K562 (cell line): ENCODE measurements at regions not wholly inside any gene's neighbourhood (a gene's known extent, or its start where the extent isn't known, plus 50 kb on each side); places are given as distances from the start of the nearest gene placed in this dataset.

Source experiments
- ATAC-seq: fragments of 200-7000 bp; cut with Tn5 transposase; 3 replicates; pipeline ENCODE4 v1.9.1; 2020; ENCODE audit warnings: moderate library complexity
- BruUV-seq: library from RNA; stranded (reverse); fragments of 400-500 nt; replicated peaks from 2 replicates; lab custom pipeline; 2021; lab: Mats Ljungman, UMichigan
- CTCF ChIA-PET: fragments of 300-600 bp; formaldehyde crosslinking; extraction: SDS; loops from one replicate; lab custom pipeline; 2021; ENCODE audit warnings: low intra/inter-chr PET ratio; lab: Yijun Ruan, JAX
- POLR2A ChIA-PET: fragments of 300-600, 350-650 bp; sonication (Branson Sonifier 250); formaldehyde crosslinking; extraction: SDS; loops from one replicate; lab custom pipeline; 2021; ENCODE audit warnings: antibody characterized with exemption, inconsistent platforms; lab: Yijun Ruan, JAX
- DNase-seq, 4 experiments: peaks; one replicate each; pipeline versions ENCODE4 v3.0.0 to v3.0.0-alpha.2; 2011 to 2018; ENCODE audit warnings: low spot score in 3 of 4, mixed read lengths in 3 of 4; ENCODE audit errors: extremely low read depth in 1 of 4
- FAIRE-seq: peaks from 2 replicates; lab custom pipeline; 2011; peaks lifted over from hg19 to GRCh38; lab: Jason Lieb, UNC
- H2AFZ ChIP-seq: 2 replicates; pipeline ENCODE4 v1.6.0; 2011; ENCODE audit warnings: low read depth, low read length, control low read depth, inconsistent platforms
- H3K27ac ChIP-seq: fragments of 200-600 bp; 3 replicates; pipeline ENCODE4 v1.8.0; 2011; ENCODE audit warnings: low read depth, mild to moderate bottlenecking, control low read depth, inconsistent platforms, low read length, moderate library complexity, mixed read lengths; ENCODE audit errors: extremely low read depth
- H3K27me3 ChIP-seq, 2 experiments: fragments of 300-600 bp in 1 of 2; 2 replicates in 1 of 2; 3 replicates in 1 of 2; pipeline versions ENCODE4 v1.6.0 to v1.8.0; 2011; ENCODE audit warnings: inconsistent platforms in 2 of 2, low read length in 2 of 2, mild to moderate bottlenecking in 1 of 2, mixed read lengths in 1 of 2, moderate library complexity in 1 of 2; ENCODE audit not compliant: control insufficient read depth in 2 of 2, insufficient read depth in 2 of 2
- H3K36me3 ChIP-seq: fragments of 300-600 bp; 3 replicates; pipeline ENCODE4 v1.8.0; 2011; ENCODE audit warnings: mild to moderate bottlenecking, low read length, inconsistent platforms; ENCODE audit not compliant: control insufficient read depth, insufficient read depth
- H3K4me1 ChIP-seq, 2 experiments: fragments of 200-600 bp in 1 of 2; replicated peaks in 1 of 2; 2 replicates in 1 of 2; 3 replicates in 1 of 2; pipeline versions ENCODE4 v1.5.1 to v1.8.0; 2011; ENCODE audit warnings: inconsistent platforms in 2 of 2, low read length in 2 of 2, mild to moderate bottlenecking in 1 of 2, mixed read lengths in 1 of 2, moderate library complexity in 1 of 2; ENCODE audit not compliant: control insufficient read depth in 2 of 2, insufficient read depth in 2 of 2
- H3K4me2 ChIP-seq: 2 replicates; pipeline ENCODE4 v1.6.1; 2011; ENCODE audit warnings: low read length, control low read depth, inconsistent platforms, mixed read lengths; ENCODE audit not compliant: insufficient read depth
- H3K4me3 ChIP-seq: fragments of 200-600 bp; sonication (generic), shearing (Covaris generic); 2 replicates; pipeline ENCODE4 v1.5.1; 2016; ENCODE audit warnings: control low read depth, inconsistent platforms
- H3K79me2 ChIP-seq: fragments of 200-600 bp; 3 replicates; pipeline ENCODE4 v1.8.0; 2011; ENCODE audit warnings: low read length, inconsistent platforms; ENCODE audit not compliant: control insufficient read depth, insufficient read depth
- H3K9ac ChIP-seq, 2 experiments: 2 replicates each; pipeline versions ENCODE4 v1.6.0 to v1.6.1; 2011; ENCODE audit warnings: low read depth in 2 of 2, low read length in 2 of 2, control low read depth in 1 of 2, inconsistent platforms in 1 of 2, mild to moderate bottlenecking in 1 of 2, mixed read lengths in 1 of 2; ENCODE audit not compliant: insufficient read depth in 1 of 2
- H3K9me1 ChIP-seq: one replicate; pipeline ENCODE4 v1.6.0; 2011; ENCODE audit warnings: inconsistent platforms, mild to moderate bottlenecking, low read length, moderate library complexity; ENCODE audit not compliant: control insufficient read depth, insufficient read depth
- H3K9me3 ChIP-seq: replicated peaks from 2 replicates; pipeline ENCODE4 v1.5.1; 2011; ENCODE audit warnings: low read depth, low read length, inconsistent platforms; ENCODE audit not compliant: control insufficient read depth, insufficient read depth
- H4K20me1 ChIP-seq: replicated peaks from 2 replicates; pipeline ENCODE4 v1.6.1; 2011; ENCODE audit warnings: low read length, inconsistent platforms, mixed read lengths; ENCODE audit not compliant: control insufficient read depth, insufficient read depth
- BDP1 ChIP-seq: IDR thresholded peaks from 3 replicates; pipeline ENCODE4 v1.6.1; 2011; ENCODE audit not compliant: insufficient read length, insufficient read depth
- CCNT2 ChIP-seq: IDR thresholded peaks from 2 replicates; pipeline ENCODE4 v1.6.1; 2011; ENCODE audit warnings: borderline replicate concordance, low read depth, mild to moderate bottlenecking, moderate library complexity, mixed read lengths, low read length; ENCODE audit not compliant: insufficient read length; ENCODE audit errors: extremely low read depth
- CEBPG ChIP-seq, 3 experiments: fragments of 200-800 bp in 1 of 3; sonication (Bioruptor generic) in 1 of 3; sonication (generic) in 1 of 3; formaldehyde crosslinking in 1 of 3; IDR thresholded peaks in 2 of 3; conservative IDR thresholded peaks in 1 of 3; 2 replicates each; pipeline versions ENCODE4 v1.6.1 to v1.8.0; 2016 to 2022; ENCODE audit warnings: missing compliant biosample characterization in 2 of 3, missing genetic modification characterization in 2 of 3, mild to moderate bottlenecking in 1 of 3, missing genetic modification reagents in 1 of 3
- E4F1 ChIP-seq: fragments of 250-450 bp; sonication (Bioruptor Pico); IDR thresholded peaks from 2 replicates; pipeline ENCODE4 v1.5.0; 2021; ENCODE audit warnings: mild to moderate bottlenecking, borderline replicate concordance
- MYC ChIP-seq, 2 experiments: fragments of 250-450 bp in 1 of 2; sonication (Bioruptor Pico) in 1 of 2; IDR thresholded peaks; 2 replicates each; pipeline versions ENCODE4 v1.5.1 to v1.6.1; 2012 to 2021; ENCODE audit warnings: low read depth in 2 of 2, borderline replicate concordance in 1 of 2, improper control_type of control experiment in 1 of 2, low read length in 1 of 2, mild to moderate bottlenecking in 1 of 2, moderate library complexity in 1 of 2
- SMARCC2 ChIP-seq: fragments of 450-650 bp; IDR thresholded peaks from 2 replicates; pipeline ENCODE4 v1.6.1; 2017; ENCODE audit warnings: antibody characterized with exemption, moderate library complexity, mild to moderate bottlenecking, low read depth
- SREBF1 ChIP-seq: fragments of 150-350 bp; IDR thresholded peaks from 2 replicates; pipeline ENCODE4 v1.6.1; 2014; ENCODE audit warnings: antibody characterized with exemption, low read depth, low read length, borderline replicate concordance
- ZBTB7A ChIP-seq: IDR thresholded peaks from 2 replicates; pipeline ENCODE4 v1.6.1; 2011; ENCODE audit warnings: low read depth, mild to moderate bottlenecking, low read length, moderate library complexity, borderline replicate concordance; ENCODE audit not compliant: control insufficient read depth
- ZKSCAN3 ChIP-seq: fragments of 250-450 bp; sonication (Bioruptor Pico); IDR thresholded peaks from 2 replicates; pipeline ENCODE4 v1.4.0; 2020
- ZNF217 ChIP-seq: sonication (generic); formaldehyde crosslinking; IDR thresholded peaks from 2 replicates; pipeline ENCODE4 v1.8.0; 2022; ENCODE audit warnings: mild to moderate bottlenecking, missing genetic modification reagents
- ZNF41 ChIP-seq: fragments of 250-450 bp; sonication (Bioruptor Pico); conservative IDR thresholded peaks from 2 replicates; pipeline ENCODE4 v1.4.0; 2020; ENCODE audit warnings: mild to moderate bottlenecking
- ZNF431 ChIP-seq: sonication (generic); formaldehyde crosslinking; IDR thresholded peaks from 2 replicates; pipeline ENCODE4 v1.8.0; 2022; ENCODE audit warnings: mild to moderate bottlenecking, missing genetic modification reagents
- WGBS: fragments of 100-300 bp; shearing (Covaris generic); methylation state at CpG from one replicate; pipeline ENCODE4 v1.1.6; 2016; ENCODE audit warnings: low coverage, mixed read lengths; ENCODE audit not compliant: insufficient coverage; ENCODE audit errors: missing lambda C conversion rate; 5-methylcytosine and 5-hydroxymethylcytosine counted together
- in situ Hi-C: fragments of 300-500 bp; cut with MboI; formaldehyde crosslinking; loops from 4 replicates; pipeline ENCODE4 v1.15.0; 2018; ENCODE audit warnings: inconsistent platforms, mixed read lengths
- intact Hi-C: fragments of 100-400 bp; cut with micrococcal nuclease; formaldehyde crosslinking; loops from 2 replicates; pipeline ENCODE4 v1.14.2; 2022
- TF ChIP-seq, protein P1 (sequence below): fragments of 450-650 bp; IDR thresholded peaks from 2 replicates; pipeline ENCODE4 v1.7.0; 2016; ENCODE audit warnings: borderline replicate concordance
- TF ChIP-seq, protein P2 (sequence below), 2 experiments: fragments of 450-650 bp in 1 of 2; IDR thresholded peaks; 2 replicates each; pipeline ENCODE4 v1.6.1; 2011 to 2017; ENCODE audit warnings: low read depth in 2 of 2, antibody characterized with exemption in 1 of 2, borderline replicate concordance in 1 of 2, low read length in 1 of 2, mild to moderate bottlenecking in 1 of 2, mixed read lengths in 1 of 2; ENCODE audit not compliant: control insufficient read depth in 1 of 2

DNA sequence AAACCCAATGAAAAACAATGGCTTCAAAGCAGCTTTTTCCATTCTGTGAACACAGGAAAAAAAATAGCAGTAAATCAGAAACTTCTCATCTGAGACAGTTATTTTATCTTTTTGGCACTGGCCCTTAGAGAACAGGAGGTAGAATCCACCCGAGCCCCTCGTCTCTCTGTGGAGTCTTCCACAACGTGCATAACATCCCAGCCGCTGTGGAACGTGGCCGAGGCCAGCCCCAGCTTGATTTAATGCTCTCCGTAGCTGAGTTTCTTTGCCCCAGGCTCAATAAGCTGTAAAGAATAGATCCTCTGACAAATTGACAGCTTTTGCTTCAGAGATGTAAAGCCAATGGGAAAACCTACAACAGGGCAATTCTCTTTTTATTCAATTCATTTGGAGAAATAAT lies 107.9 kb upstream of the DAP start:
- BruUV-seq, result no TSS peak
- intact Hi-C loops, result loop anchor here (10.0 kb wide), 3 partner anchors 176 to 1156 kb away; no protein-coding TSS in a partner anchor
- no peak for ATAC-seq
- FAIRE-seq, result no peak
- 1% methylated on average over 7 of the region's 7 CpGs for WGBS
- no peak for DNase-seq
- H3K27me3 ChIP-seq, result peaks cover 13 to 26% of the 10 kb centered on the region in 2 experiments; a peak in 4 of 5 replicates
- no peak overlapping the region for H3K4me3 ChIP-seq
- H3K4me2 ChIP-seq, result no peak overlapping the region
- no peaks in the 10 kb centered on the region for H4K20me1 ChIP-seq
- no peaks in the 10 kb centered on the region for H3K9me1 ChIP-seq
- ChIA-PET CTCF (no interaction called here), POLR2A (interaction anchor here (0.6 to 1.0 kb wide), 4 partner anchors 12 to 144 kb away, joined by 3 to 4 read pairs (median 4); no protein-coding TSS in a partner anchor)
- no peaks in the 10 kb centered on the region for H3K9me3 ChIP-seq
- no peak overlapping the region for H2AFZ ChIP-seq
- no peak overlapping the region for H3K9ac ChIP-seq
- no peaks in the 10 kb centered on the region for H3K4me1 ChIP-seq
- H3K79me2 ChIP-seq, result no peaks in the 10 kb centered on the region
- H3K36me3 ChIP-seq, result no peaks in the 10 kb centered on the region
- no peak for TF ChIP-seq CCNT2
- TF ChIP-seq ZNF217, result no peak
- TF ChIP-seq ZKSCAN3, result no peak
- no peak for TF ChIP-seq MYC (IDR thresholded peaks at IDR 0.05; ENCODE audit: low read depth, low read length)
- no peak for TF ChIP-seq MYC (CRISPR knock-in tag; IDR thresholded peaks at IDR 0.05; ENCODE audit: borderline replicate concordance, low read depth)
- TF ChIP-seq CEBPG (CRISPR knock-in tag; IDR thresholded peaks at IDR 0.05), result no peak
- no peak for TF ChIP-seq CEBPG (tag; conservative IDR thresholded peaks at IDR 0.05 in 1 of 2, IDR thresholded peaks at IDR 0.05 in 1 of 2)
- TF ChIP-seq, protein P1, sequence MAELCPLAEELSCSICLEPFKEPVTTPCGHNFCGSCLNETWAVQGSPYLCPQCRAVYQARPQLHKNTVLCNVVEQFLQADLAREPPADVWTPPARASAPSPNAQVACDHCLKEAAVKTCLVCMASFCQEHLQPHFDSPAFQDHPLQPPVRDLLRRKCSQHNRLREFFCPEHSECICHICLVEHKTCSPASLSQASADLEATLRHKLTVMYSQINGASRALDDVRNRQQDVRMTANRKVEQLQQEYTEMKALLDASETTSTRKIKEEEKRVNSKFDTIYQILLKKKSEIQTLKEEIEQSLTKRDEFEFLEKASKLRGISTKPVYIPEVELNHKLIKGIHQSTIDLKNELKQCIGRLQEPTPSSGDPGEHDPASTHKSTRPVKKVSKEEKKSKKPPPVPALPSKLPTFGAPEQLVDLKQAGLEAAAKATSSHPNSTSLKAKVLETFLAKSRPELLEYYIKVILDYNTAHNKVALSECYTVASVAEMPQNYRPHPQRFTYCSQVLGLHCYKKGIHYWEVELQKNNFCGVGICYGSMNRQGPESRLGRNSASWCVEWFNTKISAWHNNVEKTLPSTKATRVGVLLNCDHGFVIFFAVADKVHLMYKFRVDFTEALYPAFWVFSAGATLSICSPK, result no peak
- no peak for TF ChIP-seq SMARCC2
- TF ChIP-seq ZNF41 (CRISPR knock-in tag), result no peak
- TF ChIP-seq ZNF431 (CRISPR knock-in tag), result no peak
- TF ChIP-seq E4F1 (CRISPR knock-in tag), result no peak
- TF ChIP-seq, protein P2, sequence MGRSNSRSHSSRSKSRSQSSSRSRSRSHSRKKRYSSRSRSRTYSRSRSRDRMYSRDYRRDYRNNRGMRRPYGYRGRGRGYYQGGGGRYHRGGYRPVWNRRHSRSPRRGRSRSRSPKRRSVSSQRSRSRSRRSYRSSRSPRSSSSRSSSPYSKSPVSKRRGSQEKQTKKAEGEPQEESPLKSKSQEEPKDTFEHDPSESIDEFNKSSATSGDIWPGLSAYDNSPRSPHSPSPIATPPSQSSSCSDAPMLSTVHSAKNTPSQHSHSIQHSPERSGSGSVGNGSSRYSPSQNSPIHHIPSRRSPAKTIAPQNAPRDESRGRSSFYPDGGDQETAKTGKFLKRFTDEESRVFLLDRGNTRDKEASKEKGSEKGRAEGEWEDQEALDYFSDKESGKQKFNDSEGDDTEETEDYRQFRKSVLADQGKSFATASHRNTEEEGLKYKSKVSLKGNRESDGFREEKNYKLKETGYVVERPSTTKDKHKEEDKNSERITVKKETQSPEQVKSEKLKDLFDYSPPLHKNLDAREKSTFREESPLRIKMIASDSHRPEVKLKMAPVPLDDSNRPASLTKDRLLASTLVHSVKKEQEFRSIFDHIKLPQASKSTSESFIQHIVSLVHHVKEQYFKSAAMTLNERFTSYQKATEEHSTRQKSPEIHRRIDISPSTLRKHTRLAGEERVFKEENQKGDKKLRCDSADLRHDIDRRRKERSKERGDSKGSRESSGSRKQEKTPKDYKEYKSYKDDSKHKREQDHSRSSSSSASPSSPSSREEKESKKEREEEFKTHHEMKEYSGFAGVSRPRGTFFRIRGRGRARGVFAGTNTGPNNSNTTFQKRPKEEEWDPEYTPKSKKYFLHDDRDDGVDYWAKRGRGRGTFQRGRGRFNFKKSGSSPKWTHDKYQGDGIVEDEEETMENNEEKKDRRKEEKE (IDR thresholded peaks at IDR 0.05; ENCODE audit: borderline replicate concordance in 1 of 2, control insufficient read depth in 1 of 2, low read depth in 2 of 2, low read length in 1 of 2), result no peak
- no peak for TF ChIP-seq ZBTB7A
- no peak for TF ChIP-seq BDP1
- no peak for TF ChIP-seq SREBF1
- H3K27ac ChIP-seq, result no peak overlapping the region
- in situ Hi-C loops, result no loop called here
